22Rv1 (cell line): ENCODE measurements at regions not wholly inside any gene's neighbourhood (a gene's known extent, or its start where the extent isn't known, plus 50 kb on each side); places are given as distances from the start of the nearest gene placed in this dataset.

Experiments used
- ZFX ChIP-seq: fragments of 450-650 bp; IDR thresholded peaks from 2 replicates; pipeline ENCODE4 v1.6.1; 2017; ENCODE audit warnings: antibody characterized with exemption, borderline replicate concordance
- TF ChIP-seq, protein P1 (sequence below): fragments of 450-650 bp; IDR thresholded peaks from 2 replicates; pipeline ENCODE4 v1.5.1; 2017; ENCODE audit warnings: mild to moderate bottlenecking

GRCh38 chr1:213388199-213388598 lies 337.2 kb downstream of the RPS6KC1 start:
- TF ChIP-seq, protein P1, sequence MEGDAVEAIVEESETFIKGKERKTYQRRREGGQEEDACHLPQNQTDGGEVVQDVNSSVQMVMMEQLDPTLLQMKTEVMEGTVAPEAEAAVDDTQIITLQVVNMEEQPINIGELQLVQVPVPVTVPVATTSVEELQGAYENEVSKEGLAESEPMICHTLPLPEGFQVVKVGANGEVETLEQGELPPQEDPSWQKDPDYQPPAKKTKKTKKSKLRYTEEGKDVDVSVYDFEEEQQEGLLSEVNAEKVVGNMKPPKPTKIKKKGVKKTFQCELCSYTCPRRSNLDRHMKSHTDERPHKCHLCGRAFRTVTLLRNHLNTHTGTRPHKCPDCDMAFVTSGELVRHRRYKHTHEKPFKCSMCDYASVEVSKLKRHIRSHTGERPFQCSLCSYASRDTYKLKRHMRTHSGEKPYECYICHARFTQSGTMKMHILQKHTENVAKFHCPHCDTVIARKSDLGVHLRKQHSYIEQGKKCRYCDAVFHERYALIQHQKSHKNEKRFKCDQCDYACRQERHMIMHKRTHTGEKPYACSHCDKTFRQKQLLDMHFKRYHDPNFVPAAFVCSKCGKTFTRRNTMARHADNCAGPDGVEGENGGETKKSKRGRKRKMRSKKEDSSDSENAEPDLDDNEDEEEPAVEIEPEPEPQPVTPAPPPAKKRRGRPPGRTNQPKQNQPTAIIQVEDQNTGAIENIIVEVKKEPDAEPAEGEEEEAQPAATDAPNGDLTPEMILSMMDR = no peak
- no peak for TF ChIP-seq ZFX
